22Rv1 (cell line): ENCODE measurements at regions not wholly inside any gene's neighbourhood (a gene's known extent, or its start where the extent isn't known, plus 50 kb on each side); places are given as distances from the start of the nearest gene placed in this dataset.

Experiments used
- H3K27ac ChIP-seq: fragments of 450-650 bp; 2 replicates; pipeline ENCODE4 v1.5.1; 2017
- CTCF ChIP-seq: fragments of 450-650 bp; IDR thresholded peaks from 2 replicates; pipeline ENCODE4 v1.5.1; 2017; ENCODE audit warnings: mild to moderate bottlenecking
- ZFX ChIP-seq: fragments of 450-650 bp; IDR thresholded peaks from 2 replicates; pipeline ENCODE4 v1.6.1; 2017; ENCODE audit warnings: antibody characterized with exemption, borderline replicate concordance

DNA sequence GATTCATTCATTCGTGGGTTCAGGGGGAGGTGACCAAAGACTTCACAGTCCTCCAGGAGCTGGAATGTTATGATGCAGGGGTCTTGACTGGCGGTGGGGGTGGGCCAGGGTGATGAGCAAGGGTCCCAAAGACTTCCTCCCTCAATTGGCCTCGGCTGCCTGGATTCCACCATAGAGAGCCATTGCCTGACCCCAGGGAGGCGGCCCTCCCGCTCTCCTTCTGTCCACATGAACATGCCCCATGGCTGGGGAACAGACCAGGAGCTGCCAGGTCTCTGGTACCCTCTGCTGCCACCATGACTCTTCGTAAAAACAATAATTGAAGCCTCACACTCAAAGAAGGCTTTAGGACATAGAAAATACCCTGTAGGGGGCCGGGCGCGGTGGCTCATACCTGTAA, 102.5 kb upstream of the CASZ1 start:
- H3K27ac ChIP-seq = no peak overlapping the region
- TF ChIP-seq CTCF (no peak), ZFX (no peak)

- TF ChIP-seq CTCF (no peak), ZFX (no peak)
- no peak overlapping the region for H3K27ac ChIP-seq
Observed at GRCh38 chr1:10899490-10900250, 103.2 kb upstream of the CASZ1 start.

- no peak overlapping the region for H3K27ac ChIP-seq
- TF ChIP-seq ZFX (no peak), CTCF (no peak)
Observed at GRCh38 chr1:10900251-10900651, 103.8 kb upstream of the CASZ1 start.

GRCh38 chr1:10900691-10901090, 104.2 kb upstream of the CASZ1 start:
- no peak for TF ChIP-seq ZFX
- no peak for TF ChIP-seq CTCF
- H3K27ac ChIP-seq = no peak overlapping the region

GRCh38 chr1:10901091-10901890, 104.8 kb upstream of the CASZ1 start:
- no peak overlapping the region for H3K27ac ChIP-seq
- no peak for TF ChIP-seq CTCF
- TF ChIP-seq ZFX = no peak

GRCh38 chr1:10901891-10902805, 105.7 kb upstream of the CASZ1 start:
- no peak for TF ChIP-seq CTCF
- no peak overlapping the region for H3K27ac ChIP-seq
